Osteocyte (in vitro differentiated cells): ENCODE measurements at regions not wholly inside any gene's neighbourhood (a gene's known extent, or its start where the extent isn't known, plus 50 kb on each side); places are given as distances from the start of the nearest gene placed in this dataset.

Experiments used
- DNase-seq: peaks from one replicate; pipeline ENCODE4 v3.0.0; 2021; ENCODE audit warnings: mixed read lengths; ENCODE audit not compliant: unreplicated experiment; ENCODE audit errors: extremely low spot score
- H3K27ac Mint-ChIP-seq: one replicate; pipeline ENCODE4 v1.8.0; 2021; ENCODE audit warnings: mild to moderate bottlenecking, mixed read lengths; ENCODE audit not compliant: unreplicated experiment
- H3K27me3 Mint-ChIP-seq: one replicate; pipeline ENCODE4 v1.8.0; 2021; ENCODE audit warnings: mixed read lengths; ENCODE audit not compliant: unreplicated experiment
- H3K36me3 Mint-ChIP-seq: one replicate; pipeline ENCODE4 v1.8.0; 2021; ENCODE audit warnings: mixed read lengths; ENCODE audit not compliant: unreplicated experiment
- H3K4me1 Mint-ChIP-seq: one replicate; pipeline ENCODE4 v1.8.0; 2021; ENCODE audit warnings: mixed read lengths; ENCODE audit not compliant: unreplicated experiment
- H3K4me3 Mint-ChIP-seq: one replicate; pipeline ENCODE4 v1.8.0; 2021; ENCODE audit warnings: mild to moderate bottlenecking, moderate library complexity, mixed read lengths; ENCODE audit not compliant: unreplicated experiment
- H3K9me3 Mint-ChIP-seq: one replicate; pipeline ENCODE4 v1.8.0; 2021; ENCODE audit warnings: mixed read lengths; ENCODE audit not compliant: unreplicated experiment
- TF ChIP-seq, protein P1 (sequence below): fragments of 200-600 bp; sonication (generic); IDR thresholded peaks from 2 replicates; pipeline ENCODE4 v1.5.0; 2021; ENCODE audit warnings: antibody characterized with exemption, mild to moderate bottlenecking, moderate library complexity

DNA sequence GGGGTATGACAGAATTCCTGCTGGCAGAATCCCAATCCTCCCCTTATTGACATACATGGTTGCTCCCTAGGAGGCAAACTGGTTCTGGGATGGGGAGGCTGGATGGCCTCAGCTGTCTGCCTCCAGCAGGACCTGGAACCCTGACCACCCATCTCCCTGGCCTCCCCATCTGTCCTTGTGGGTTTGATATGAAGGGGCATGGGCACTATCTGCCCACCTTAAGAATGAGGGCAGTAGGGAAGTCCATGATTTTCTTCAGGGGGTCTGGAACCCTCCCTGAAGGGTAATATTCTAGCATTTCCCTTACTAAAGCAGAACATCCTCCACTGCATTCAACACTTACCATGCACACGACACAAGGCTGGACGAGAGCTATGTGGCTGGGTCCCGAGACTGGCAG, 113.6 kb downstream of the VAPA start:
- no peak overlapping the region for H3K4me3 Mint-ChIP-seq
- TF ChIP-seq, protein P1, sequence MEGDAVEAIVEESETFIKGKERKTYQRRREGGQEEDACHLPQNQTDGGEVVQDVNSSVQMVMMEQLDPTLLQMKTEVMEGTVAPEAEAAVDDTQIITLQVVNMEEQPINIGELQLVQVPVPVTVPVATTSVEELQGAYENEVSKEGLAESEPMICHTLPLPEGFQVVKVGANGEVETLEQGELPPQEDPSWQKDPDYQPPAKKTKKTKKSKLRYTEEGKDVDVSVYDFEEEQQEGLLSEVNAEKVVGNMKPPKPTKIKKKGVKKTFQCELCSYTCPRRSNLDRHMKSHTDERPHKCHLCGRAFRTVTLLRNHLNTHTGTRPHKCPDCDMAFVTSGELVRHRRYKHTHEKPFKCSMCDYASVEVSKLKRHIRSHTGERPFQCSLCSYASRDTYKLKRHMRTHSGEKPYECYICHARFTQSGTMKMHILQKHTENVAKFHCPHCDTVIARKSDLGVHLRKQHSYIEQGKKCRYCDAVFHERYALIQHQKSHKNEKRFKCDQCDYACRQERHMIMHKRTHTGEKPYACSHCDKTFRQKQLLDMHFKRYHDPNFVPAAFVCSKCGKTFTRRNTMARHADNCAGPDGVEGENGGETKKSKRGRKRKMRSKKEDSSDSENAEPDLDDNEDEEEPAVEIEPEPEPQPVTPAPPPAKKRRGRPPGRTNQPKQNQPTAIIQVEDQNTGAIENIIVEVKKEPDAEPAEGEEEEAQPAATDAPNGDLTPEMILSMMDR: no peak
- H3K27ac Mint-ChIP-seq: no peak overlapping the region
- H3K4me1 Mint-ChIP-seq: no peaks in the 10 kb centered on the region
- no peaks in the 10 kb centered on the region for H3K36me3 Mint-ChIP-seq
- no peaks in the 10 kb centered on the region for H3K27me3 Mint-ChIP-seq
- DNase-seq: no peak
- no peaks in the 10 kb centered on the region for H3K9me3 Mint-ChIP-seq

- H3K4me1 Mint-ChIP-seq: peaks cover under 1% of the 10 kb centered on the region
- DNase-seq: no peak
- no peak overlapping the region for H3K4me3 Mint-ChIP-seq
- TF ChIP-seq, protein P1: no peak
- H3K36me3 Mint-ChIP-seq: no peaks in the 10 kb centered on the region
- H3K27me3 Mint-ChIP-seq: no peaks in the 10 kb centered on the region
- H3K9me3 Mint-ChIP-seq: no peaks in the 10 kb centered on the region
- H3K27ac Mint-ChIP-seq: no peak overlapping the region
Observed at GRCh38 chr18:10029711-10030110, 115.9 kb downstream of the VAPA start.

- no peaks in the 10 kb centered on the region for H3K9me3 Mint-ChIP-seq
- no peak overlapping the region for H3K27ac Mint-ChIP-seq
- DNase-seq: no peak
- peaks cover 13% of the 10 kb centered on the region for H3K4me1 Mint-ChIP-seq
- no peak overlapping the region for H3K4me3 Mint-ChIP-seq
- TF ChIP-seq, protein P1: no peak
- H3K36me3 Mint-ChIP-seq: no peaks in the 10 kb centered on the region
- no peaks in the 10 kb centered on the region for H3K27me3 Mint-ChIP-seq
Observed at GRCh38 chr18:10030816-10031541, 117.2 kb downstream of the VAPA start.

- H3K4me1 Mint-ChIP-seq: peaks cover 16% of the 10 kb centered on the region
- no peak for DNase-seq
- H3K27ac Mint-ChIP-seq: no peak overlapping the region
- H3K36me3 Mint-ChIP-seq: no peaks in the 10 kb centered on the region
- no peaks in the 10 kb centered on the region for H3K9me3 Mint-ChIP-seq
- TF ChIP-seq, protein P1: peak; percentile 24
- no peaks in the 10 kb centered on the region for H3K27me3 Mint-ChIP-seq
- H3K4me3 Mint-ChIP-seq: no peak overlapping the region
Observed at GRCh38 chr18:10032331-10033015, 118.7 kb downstream of the VAPA start.

DNA sequence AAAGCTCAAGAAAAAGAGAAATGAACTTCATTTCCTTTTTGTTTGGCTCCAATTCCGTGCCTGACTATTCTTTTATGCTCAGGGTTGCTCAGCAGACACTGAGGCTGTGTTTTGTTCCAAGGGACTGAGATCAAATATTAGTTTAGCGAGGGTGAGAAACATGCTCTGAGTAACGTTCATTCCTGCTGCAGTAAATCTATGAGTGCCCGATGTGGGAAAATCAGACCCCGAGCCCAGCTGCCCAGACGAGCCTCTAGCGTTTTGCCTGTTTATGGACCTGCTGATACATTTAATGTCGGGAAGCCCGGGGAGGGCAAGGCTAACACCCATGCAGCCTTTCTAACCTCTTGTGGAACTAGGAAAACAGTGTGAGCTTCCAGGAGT, 119.2 kb downstream of the VAPA start:
- no peaks in the 10 kb centered on the region for H3K9me3 Mint-ChIP-seq
- peaks cover 16% of the 10 kb centered on the region for H3K4me1 Mint-ChIP-seq
- no peaks in the 10 kb centered on the region for H3K27me3 Mint-ChIP-seq
- TF ChIP-seq, protein P1: no peak
- no peak overlapping the region for H3K27ac Mint-ChIP-seq
- no peak for DNase-seq
- H3K4me3 Mint-ChIP-seq: no peak overlapping the region
- H3K36me3 Mint-ChIP-seq: no peaks in the 10 kb centered on the region
